HFFc6 (cell line): ENCODE measurements at regions not wholly inside any gene's neighbourhood (a gene's known extent, or its start where the extent isn't known, plus 50 kb on each side); places are given as distances from the start of the nearest gene placed in this dataset.

Experiments
- DNase-seq: peaks from one replicate; pipeline ENCODE4 v3.0.0-alpha.2; 2018
- H3K27ac Mint-ChIP-seq: 2 replicates; pipeline ENCODE4 v1.8.0; 2020; ENCODE audit warnings: mild to moderate bottlenecking, mixed read lengths
- H3K27me3 Mint-ChIP-seq: 2 replicates; pipeline ENCODE4 v1.8.0; 2021; ENCODE audit warnings: mild to moderate bottlenecking, moderate library complexity, mixed read lengths; ENCODE audit not compliant: insufficient read depth
- H3K36me3 Mint-ChIP-seq: 2 replicates; pipeline ENCODE4 v1.8.0; 2021; ENCODE audit warnings: low read depth, mixed read lengths
- H3K4me1 Mint-ChIP-seq: 2 replicates; pipeline ENCODE4 v1.8.0; 2020; ENCODE audit warnings: low read depth, mixed read lengths
- H3K4me3 Mint-ChIP-seq: 2 replicates; pipeline ENCODE4 v1.8.0; 2020; ENCODE audit warnings: mild to moderate bottlenecking, moderate library complexity, mixed read lengths
- H3K9me3 Mint-ChIP-seq: 2 replicates; pipeline ENCODE4 v1.8.0; 2020; ENCODE audit warnings: mild to moderate bottlenecking, mixed read lengths
- TF ChIP-seq, protein P1 (sequence below): fragments of 200-600 bp; sonication (generic); IDR thresholded peaks from 2 replicates; pipeline ENCODE4 v1.5.0; 2021; ENCODE audit warnings: antibody characterized with exemption, mild to moderate bottlenecking

DNA sequence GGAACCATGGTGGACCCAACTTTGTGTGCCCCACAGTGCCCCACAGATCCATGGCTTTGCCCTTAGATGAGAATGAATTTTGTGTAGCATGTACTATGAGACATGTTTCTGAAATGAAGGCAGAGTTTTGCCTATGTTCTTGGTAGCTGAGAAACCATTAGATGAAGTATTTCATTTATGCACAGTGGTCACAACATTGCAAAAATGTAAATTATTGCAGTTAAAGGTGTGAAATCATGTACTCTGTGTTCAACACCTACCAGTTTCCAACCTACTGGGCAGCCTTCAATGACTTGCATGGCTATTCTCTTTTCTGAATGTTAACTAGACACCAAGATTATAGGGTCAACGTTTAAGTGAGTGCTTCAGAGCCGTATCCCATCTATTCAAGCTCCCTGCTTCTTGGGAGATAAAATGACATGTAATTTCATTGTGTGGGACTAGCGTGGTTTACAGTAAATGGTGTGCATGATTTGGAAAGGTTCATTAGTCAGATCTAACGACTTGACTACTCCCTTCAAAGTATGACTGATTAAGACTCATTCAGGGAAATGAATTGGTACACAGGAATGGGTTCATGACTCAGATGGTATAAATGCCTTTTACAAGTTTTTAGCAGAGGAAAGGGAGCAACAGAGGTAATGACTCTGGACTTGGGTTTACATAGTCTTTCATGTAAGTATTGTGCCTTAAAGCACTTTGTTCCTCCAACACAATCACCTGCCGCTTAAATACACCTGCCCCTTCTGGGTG, 106.1 kb upstream of the AKIRIN2 start:
- peak; percentile 84 for DNase-seq
- no peaks in the 10 kb centered on the region for H3K36me3 Mint-ChIP-seq
- peaks cover 1% of the 10 kb centered on the region; the same call in 1 of the 2 replicates for H3K27me3 Mint-ChIP-seq
- TF ChIP-seq, protein P1, sequence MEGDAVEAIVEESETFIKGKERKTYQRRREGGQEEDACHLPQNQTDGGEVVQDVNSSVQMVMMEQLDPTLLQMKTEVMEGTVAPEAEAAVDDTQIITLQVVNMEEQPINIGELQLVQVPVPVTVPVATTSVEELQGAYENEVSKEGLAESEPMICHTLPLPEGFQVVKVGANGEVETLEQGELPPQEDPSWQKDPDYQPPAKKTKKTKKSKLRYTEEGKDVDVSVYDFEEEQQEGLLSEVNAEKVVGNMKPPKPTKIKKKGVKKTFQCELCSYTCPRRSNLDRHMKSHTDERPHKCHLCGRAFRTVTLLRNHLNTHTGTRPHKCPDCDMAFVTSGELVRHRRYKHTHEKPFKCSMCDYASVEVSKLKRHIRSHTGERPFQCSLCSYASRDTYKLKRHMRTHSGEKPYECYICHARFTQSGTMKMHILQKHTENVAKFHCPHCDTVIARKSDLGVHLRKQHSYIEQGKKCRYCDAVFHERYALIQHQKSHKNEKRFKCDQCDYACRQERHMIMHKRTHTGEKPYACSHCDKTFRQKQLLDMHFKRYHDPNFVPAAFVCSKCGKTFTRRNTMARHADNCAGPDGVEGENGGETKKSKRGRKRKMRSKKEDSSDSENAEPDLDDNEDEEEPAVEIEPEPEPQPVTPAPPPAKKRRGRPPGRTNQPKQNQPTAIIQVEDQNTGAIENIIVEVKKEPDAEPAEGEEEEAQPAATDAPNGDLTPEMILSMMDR = no peak
- H3K27ac Mint-ChIP-seq = peak overlapping the region; percentile 38; the same call in 1 of the 2 replicates
- H3K4me1 Mint-ChIP-seq = peaks cover 20% of the 10 kb centered on the region
- no peak overlapping the region for H3K4me3 Mint-ChIP-seq
- H3K9me3 Mint-ChIP-seq = no peaks in the 10 kb centered on the region

DNA sequence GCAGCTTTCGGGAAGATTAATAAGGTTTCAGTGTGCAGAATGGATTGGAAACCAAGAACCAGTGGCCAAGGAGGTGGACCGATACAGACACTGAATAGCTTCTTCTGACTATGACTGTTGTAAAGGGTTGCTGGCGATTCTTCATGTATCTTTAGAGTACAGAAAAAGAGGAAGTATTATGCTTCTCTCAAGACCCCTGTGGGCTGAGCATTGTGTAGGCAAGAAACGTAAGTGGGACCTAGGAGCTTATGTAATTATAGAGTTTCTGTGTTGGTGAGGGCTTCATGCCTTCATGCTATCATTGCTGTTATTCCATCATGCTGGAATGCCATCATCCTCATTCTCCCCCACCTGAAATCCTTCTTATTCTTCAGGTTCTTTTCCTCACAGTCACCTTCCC, 105.4 kb upstream of the AKIRIN2 start:
- Mint-ChIP-seq H3K9me3 (no peaks in the 10 kb centered on the region), H3K4me1 (peaks cover 20% of the 10 kb centered on the region), H3K36me3 (no peaks in the 10 kb centered on the region), H3K27me3 (peaks cover 1% of the 10 kb centered on the region; the same call in 1 of the 2 replicates), H3K27ac (no peak overlapping the region), H3K4me3 (no peak overlapping the region)
- TF ChIP-seq, protein P1 = no peak
- no peak for DNase-seq

DNA sequence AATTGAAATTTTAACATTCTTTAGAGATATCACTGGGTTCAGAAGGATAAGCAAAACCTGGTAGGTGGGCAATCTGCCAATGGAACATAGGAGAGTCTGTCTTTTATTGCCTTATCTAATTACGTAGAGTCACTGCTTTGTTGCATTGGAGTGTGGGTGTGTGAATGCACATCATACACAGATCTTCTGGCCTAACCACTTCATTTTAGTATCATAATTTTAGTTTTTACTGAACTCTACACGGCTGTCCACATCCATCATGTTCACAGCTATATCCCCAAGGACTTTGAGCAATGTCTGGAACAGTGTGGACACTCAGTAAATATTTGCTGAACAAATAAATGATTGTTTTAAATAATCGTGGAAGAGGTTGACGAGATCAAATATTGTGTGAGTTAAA, 104.6 kb upstream of the AKIRIN2 start:
- TF ChIP-seq, protein P1 = no peak
- H3K4me1 Mint-ChIP-seq = peaks cover 20% of the 10 kb centered on the region
- no peak for DNase-seq
- no peak overlapping the region for H3K27ac Mint-ChIP-seq
- no peaks in the 10 kb centered on the region for H3K9me3 Mint-ChIP-seq
- H3K4me3 Mint-ChIP-seq = no peak overlapping the region
- no peaks in the 10 kb centered on the region for H3K36me3 Mint-ChIP-seq
- H3K27me3 Mint-ChIP-seq = peaks cover 1% of the 10 kb centered on the region; the same call in 1 of the 2 replicates

GRCh38 chr6:87806099-87806498, 104.1 kb upstream of the AKIRIN2 start:
- Mint-ChIP-seq H3K4me1 (peaks cover 20% of the 10 kb centered on the region), H3K36me3 (no peaks in the 10 kb centered on the region), H3K4me3 (no peak overlapping the region), H3K27ac (no peak overlapping the region), H3K27me3 (peaks cover 1% of the 10 kb centered on the region; the same call in 1 of the 2 replicates), H3K9me3 (no peaks in the 10 kb centered on the region)
- no peak for DNase-seq
- TF ChIP-seq, protein P1 = no peak

DNA sequence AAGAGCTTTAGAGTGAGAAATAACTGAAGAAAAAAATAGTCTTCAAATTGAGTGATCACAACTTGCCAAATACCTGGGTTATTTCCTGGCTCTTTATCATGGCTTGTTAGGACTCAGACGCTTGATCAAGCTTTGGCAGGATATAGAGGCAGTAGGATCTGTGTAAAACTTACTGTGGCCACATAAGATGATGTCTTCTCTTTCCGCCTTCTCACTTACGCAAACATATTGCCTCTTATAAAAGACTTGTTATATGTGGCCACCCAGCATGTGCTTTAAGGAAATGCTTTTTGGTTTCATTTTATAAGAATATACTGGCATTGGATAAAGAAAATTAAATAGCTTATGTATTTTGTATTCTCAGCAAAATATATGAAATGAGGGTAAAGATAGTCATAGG, 101.8 kb upstream of the AKIRIN2 start:
- Mint-ChIP-seq H3K36me3 (no peaks in the 10 kb centered on the region), H3K9me3 (no peaks in the 10 kb centered on the region), H3K27me3 (peaks cover 3% of the 10 kb centered on the region), H3K4me1 (peaks cover 12% of the 10 kb centered on the region), H3K4me3 (no peak overlapping the region), H3K27ac (no peak overlapping the region)
- no peak for DNase-seq
- TF ChIP-seq, protein P1 = no peak
